ENCODE measurements at regions not wholly inside any gene's neighbourhood (a gene's known extent, or its start where the extent isn't known, plus 50 kb on each side); places are given as distances from the start of the nearest gene placed in this dataset.

DNA sequence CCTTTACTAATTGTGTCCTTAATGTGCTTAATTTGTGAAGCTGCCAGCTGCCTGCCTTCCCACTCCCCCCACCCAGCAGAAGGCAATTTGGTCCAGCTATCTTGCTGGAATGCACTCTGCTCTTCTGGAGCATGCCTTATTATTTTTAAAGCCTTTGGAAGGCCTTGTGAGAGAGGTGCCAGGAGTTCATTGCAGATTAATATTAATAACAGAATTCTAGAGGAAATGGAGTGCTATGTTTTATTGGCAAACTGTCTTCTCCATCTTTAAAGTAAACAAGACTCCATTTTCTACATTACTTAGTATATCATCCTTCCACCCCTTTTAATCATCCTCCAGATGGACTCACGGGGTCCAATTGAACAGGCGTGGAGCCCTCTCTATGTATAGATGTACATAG, 50.8 kb upstream of the ZNF32 start:
- Histone ChIP-seq H3K36me3 (ENCODE audit: control insufficient read depth, insufficient read depth, low read length) (no peaks in the 10 kb centered on the region), H3K4me1 (ENCODE audit: control insufficient read depth, insufficient read depth, low read length) (no peaks in the 10 kb centered on the region), H3K9me3 (ENCODE audit: control insufficient read depth, insufficient read depth, low read length) (no peaks in the 10 kb centered on the region), H3K4me3 (ENCODE audit: low read depth, low read length) (no peak overlapping the region), H3K9ac (ENCODE audit: low read depth, low read length) (no peak overlapping the region), H3K27me3 (ENCODE audit: control insufficient read depth, insufficient read depth, low read length) (no peaks in the 10 kb centered on the region)

All from iPS-15b (cell line).